Suprapubic skin (tissue), 4 donors: ENCODE measurements at regions not wholly inside any gene's neighbourhood (a gene's known extent, or its start where the extent isn't known, plus 50 kb on each side); places are given as distances from the start of the nearest gene placed in this dataset.

Experiments
- CTCF ChIP-seq, 2 donors: fragments of 200-600 bp in 1 of 2; fragments of 450-650 bp in 1 of 2; sonication (generic) in 1 of 2; IDR thresholded peaks; one replicate each; pipeline ENCODE4 v1.5.1; 2016 to 2019; ENCODE audit warnings: antibody characterized with exemption in 2 of 2, mild to moderate bottlenecking in 1 of 2, moderate library complexity in 1 of 2
- POLR2A ChIP-seq, 2 donors: fragments of 450-650 bp; IDR thresholded peaks; one replicate each; pipeline ENCODE4 v1.6.1; 2017; ENCODE audit warnings: antibody characterized with exemption in 2 of 2, mild to moderate bottlenecking in 2 of 2, moderate library complexity in 2 of 2
- POLR2AphosphoS5 ChIP-seq, 3 donors: sonication (generic); formaldehyde crosslinking; IDR thresholded peaks; one replicate each; pipeline ENCODE4 v1.6.1; 2017; ENCODE audit warnings: antibody characterized with exemption in 3 of 3

GRCh38 chr1:245007852-245008251, 143.5 kb upstream of the HNRNPU start:
- TF ChIP-seq POLR2A (IDR thresholded peaks at IDR 0.05) (no peak), POLR2AphosphoS5 (IDR thresholded peaks at IDR 0.05) (no peak), CTCF (IDR thresholded peaks at IDR 0.05) (no peak)
